Loucy (cell line): ENCODE measurements at regions not wholly inside any gene's neighbourhood (a gene's known extent, or its start where the extent isn't known, plus 50 kb on each side); places are given as distances from the start of the nearest gene placed in this dataset.

ENCODE experiments used
- EZH2phosphoT487 ChIP-seq: fragments of 200-600 bp; IDR thresholded peaks from 2 replicates; pipeline ENCODE4 v1.6.1; 2018; ENCODE audit warnings: antibody characterized with exemption, mild to moderate bottlenecking, moderate library complexity, borderline replicate concordance
- TF ChIP-seq, protein P1 (sequence below): fragments of 200-600 bp; sonication (generic); conservative IDR thresholded peaks from 2 replicates; pipeline ENCODE4 v1.5.1; 2014; ENCODE audit warnings: mild to moderate bottlenecking, antibody characterized with exemption, low read length

DNA sequence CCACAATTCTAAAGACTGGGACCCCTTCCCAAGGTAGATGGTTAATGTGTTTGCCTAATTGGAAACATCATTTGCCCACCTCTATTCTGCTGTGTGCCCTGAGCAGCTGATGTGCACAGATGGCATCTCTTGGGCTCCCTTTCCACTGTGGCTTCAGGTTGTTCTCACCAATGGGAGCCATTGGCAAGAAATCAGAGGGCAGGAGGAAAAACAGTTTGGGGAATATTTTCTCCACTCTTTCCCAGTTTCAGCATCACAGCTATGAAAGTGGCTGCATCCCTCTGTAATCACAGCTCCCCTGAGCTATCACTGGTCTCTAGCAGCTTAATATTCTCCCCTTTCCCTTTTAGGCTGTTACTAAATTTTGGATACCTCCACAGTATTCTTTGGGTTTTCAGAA lies 911.6 kb upstream of the SEMA6A start:
- TF ChIP-seq, protein P1, sequence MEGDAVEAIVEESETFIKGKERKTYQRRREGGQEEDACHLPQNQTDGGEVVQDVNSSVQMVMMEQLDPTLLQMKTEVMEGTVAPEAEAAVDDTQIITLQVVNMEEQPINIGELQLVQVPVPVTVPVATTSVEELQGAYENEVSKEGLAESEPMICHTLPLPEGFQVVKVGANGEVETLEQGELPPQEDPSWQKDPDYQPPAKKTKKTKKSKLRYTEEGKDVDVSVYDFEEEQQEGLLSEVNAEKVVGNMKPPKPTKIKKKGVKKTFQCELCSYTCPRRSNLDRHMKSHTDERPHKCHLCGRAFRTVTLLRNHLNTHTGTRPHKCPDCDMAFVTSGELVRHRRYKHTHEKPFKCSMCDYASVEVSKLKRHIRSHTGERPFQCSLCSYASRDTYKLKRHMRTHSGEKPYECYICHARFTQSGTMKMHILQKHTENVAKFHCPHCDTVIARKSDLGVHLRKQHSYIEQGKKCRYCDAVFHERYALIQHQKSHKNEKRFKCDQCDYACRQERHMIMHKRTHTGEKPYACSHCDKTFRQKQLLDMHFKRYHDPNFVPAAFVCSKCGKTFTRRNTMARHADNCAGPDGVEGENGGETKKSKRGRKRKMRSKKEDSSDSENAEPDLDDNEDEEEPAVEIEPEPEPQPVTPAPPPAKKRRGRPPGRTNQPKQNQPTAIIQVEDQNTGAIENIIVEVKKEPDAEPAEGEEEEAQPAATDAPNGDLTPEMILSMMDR: no peak
- TF ChIP-seq EZH2phosphoT487: no peak
